KOPT-K1 (cell line): ENCODE measurements at regions not wholly inside any gene's neighbourhood (a gene's known extent, or its start where the extent isn't known, plus 50 kb on each side); places are given as distances from the start of the nearest gene placed in this dataset.

Experiments
- H3K27ac ChIP-seq: fragments of 200-600 bp; sonication (generic); 2 replicates; pipeline ENCODE4 v1.5.1; 2016; ENCODE audit warnings: antibody characterized with exemption, mild to moderate bottlenecking, low read depth, low read length; ENCODE audit not compliant: poor library complexity, severe bottlenecking
- H3K36me3 ChIP-seq: fragments of 200-600 bp; sonication (generic); 2 replicates; pipeline ENCODE4 v1.5.1; 2017; ENCODE audit warnings: antibody characterized with exemption, mild to moderate bottlenecking, low read length, moderate library complexity; ENCODE audit not compliant: insufficient read depth
- H3K9me3 ChIP-seq: fragments of 200-600 bp; sonication (generic); 2 replicates; pipeline ENCODE4 v1.5.1; 2017; ENCODE audit warnings: antibody characterized with exemption, low read length, mild to moderate bottlenecking; ENCODE audit not compliant: insufficient read depth, poor library complexity, severe bottlenecking

DNA sequence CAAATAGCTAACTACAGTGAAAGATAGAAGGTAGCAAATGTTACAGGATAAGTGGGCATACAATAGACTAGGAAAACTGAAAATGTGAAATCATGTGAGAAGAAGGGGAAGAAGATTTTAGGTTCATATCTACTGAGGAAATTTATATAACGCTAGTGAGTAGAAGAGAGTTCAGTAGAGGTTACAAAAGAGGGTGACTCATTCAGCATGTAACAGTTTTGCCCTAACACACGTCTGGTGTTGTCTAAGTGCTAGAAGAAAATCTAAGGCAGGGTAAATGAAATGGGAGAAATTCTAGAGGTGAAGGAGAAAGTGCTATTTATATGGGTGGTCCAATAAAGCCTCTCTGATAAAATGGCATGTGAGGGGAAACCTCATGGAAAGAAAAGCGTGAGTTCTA, 731.4 kb upstream of the POT1 start:
- H3K36me3 ChIP-seq: no peaks in the 10 kb centered on the region
- H3K9me3 ChIP-seq: no peaks in the 10 kb centered on the region
- no peak overlapping the region for H3K27ac ChIP-seq

DNA sequence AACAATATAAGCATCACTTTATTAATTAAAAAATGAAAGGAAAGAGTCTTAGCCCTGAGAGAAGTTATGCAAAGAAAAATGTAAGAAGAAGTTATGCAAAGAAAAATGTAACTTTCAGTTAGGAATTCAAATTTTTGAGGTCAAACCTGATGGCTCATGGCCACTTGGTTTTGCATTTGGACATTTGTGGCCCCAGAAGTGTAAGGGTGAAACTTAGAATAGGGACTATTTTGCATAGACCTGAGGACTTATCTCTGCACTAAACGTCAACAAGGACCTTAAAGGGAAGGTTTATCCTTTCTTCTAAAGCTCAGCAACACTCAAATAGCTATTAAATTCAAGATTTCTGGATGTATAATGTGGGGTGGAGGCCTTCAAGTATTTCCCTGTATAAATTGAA, 724.5 kb upstream of the POT1 start:
- no peaks in the 10 kb centered on the region for H3K9me3 ChIP-seq
- H3K27ac ChIP-seq: no peak overlapping the region
- H3K36me3 ChIP-seq: no peaks in the 10 kb centered on the region

DNA sequence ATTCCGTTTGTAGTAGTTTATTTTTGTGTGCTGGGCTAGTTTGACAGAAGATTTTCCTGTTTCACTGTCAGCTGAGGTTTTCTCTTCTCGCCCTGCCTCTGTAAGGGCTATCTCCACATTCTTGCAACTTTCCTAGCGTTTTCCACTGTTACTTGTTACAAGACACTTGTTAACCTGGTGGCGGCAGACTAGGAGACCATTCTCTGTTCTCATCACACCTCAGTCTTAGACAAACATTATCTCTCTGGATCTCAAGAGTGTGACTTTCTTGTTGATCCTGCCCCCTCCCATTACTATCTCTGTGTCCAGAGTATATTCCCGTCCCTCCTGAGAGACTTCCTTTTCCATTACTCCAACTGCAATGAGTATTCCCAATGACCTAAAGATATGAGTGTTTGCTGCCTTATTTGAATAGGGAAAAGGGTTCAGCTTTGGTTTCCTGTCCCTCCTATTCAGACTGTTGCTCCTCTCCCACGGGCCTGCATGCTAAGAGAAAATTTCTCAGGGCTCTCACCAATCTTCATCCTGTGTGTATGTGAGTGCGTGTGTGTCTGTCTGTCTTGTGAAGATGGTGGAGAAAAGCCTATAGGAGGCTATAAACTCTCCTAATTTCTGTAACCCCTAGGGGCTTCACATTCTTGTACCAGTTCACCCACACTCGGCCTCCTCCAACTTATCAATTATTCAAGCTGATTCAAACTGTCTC, 722.4 kb upstream of the POT1 start:
- no peak overlapping the region for H3K27ac ChIP-seq
- no peaks in the 10 kb centered on the region for H3K9me3 ChIP-seq
- H3K36me3 ChIP-seq: no peaks in the 10 kb centered on the region

DNA sequence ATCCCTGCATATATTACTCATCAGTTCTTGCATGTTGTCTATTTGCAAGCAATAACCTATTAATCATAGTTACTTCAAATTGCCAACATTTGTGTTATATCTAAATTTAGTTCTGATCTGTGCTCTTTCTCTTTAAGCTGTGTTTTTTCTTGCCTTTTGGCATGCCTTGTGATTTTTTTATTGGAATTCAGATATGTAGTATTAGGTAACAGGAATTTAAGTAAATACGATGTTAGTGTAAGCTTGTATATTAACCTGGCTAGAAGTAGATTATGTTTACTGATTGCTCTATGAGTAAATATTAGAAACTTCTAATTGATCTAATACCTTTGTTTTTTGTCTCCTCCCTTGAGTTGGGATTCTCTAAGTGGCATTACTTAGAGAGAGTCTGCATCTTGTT, 718.9 kb upstream of the POT1 start:
- Histone ChIP-seq H3K9me3 (no peaks in the 10 kb centered on the region), H3K27ac (no peak overlapping the region), H3K36me3 (no peaks in the 10 kb centered on the region)

DNA sequence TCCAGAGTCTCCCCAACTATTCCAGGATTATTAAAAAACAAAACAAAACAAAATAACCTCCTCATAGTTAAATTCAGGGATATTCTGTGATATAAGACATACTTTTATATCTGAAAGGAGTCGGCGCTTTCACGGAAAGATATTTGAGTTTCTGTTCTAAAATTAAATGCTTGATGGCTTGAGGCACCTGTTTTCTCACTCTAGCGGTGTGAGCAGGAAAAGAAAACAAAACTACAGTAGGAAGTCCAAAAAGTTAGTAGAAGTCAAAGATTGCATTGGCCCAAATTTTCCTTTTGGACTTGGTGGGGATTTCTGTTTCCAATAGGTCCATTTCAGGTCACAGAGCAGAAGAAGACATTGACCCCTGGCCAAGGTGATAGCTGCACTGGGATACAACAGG, 716.1 kb upstream of the POT1 start:
- no peak overlapping the region for H3K27ac ChIP-seq
- no peaks in the 10 kb centered on the region for H3K36me3 ChIP-seq
- H3K9me3 ChIP-seq: no peaks in the 10 kb centered on the region

DNA sequence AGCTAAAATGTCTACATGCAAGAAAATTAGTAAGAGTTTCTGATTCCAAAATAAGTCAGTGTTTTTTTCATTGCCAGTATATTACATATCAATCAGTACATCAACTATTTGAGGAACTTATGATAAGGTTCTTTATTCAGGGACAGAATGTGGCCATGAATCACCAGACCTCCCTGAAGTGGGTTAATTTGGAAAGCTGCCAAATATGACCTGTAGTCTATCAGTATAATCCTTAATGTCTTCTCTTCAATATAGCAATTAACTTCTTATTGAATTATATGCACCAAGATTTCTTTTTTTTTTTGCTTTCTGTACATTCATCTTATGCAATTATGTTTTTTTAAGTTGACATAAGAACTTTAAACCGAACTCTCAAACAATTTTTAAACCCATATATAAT, 714.5 kb upstream of the POT1 start:
- Histone ChIP-seq H3K36me3 (no peaks in the 10 kb centered on the region), H3K9me3 (no peaks in the 10 kb centered on the region), H3K27ac (no peak overlapping the region)

DNA sequence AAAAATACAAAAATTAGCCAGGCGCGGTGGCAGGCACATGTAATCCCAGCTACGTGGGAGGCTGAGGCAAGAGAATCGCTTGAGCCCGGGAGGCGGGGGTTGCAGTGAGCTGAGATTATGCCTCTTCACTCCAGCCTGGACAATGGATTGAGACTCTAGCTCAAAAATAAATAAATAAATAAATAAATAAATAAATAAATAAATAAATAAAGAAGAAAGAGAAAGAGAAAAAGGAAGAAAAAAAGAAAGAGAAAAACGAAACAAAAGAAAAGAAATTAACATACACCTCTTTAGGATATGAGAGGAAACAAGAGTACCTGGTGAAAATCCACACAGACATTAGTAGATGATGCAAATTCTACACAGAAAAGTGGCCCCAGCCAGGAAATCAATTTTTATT, 713.7 kb upstream of the POT1 start:
- Histone ChIP-seq H3K36me3 (no peaks in the 10 kb centered on the region), H3K9me3 (no peaks in the 10 kb centered on the region), H3K27ac (no peak overlapping the region)

DNA sequence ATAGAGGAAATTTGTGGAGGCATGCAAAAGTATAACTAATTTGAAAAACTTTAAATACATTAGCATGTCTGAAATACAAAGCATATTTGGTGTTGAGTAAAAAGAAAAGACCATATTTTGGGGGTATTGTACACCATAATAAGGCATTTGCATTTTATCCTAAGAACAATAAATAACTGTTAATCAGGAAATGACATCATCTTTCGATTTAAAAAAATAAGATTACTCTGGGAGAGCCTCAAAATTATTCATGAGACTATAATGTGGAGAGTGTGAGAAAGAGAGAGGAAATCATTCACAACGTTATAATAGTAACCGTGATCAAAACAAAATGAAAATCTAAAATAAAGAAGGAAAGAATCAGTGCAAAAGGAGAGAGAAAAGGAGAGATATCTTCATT, 712.3 kb upstream of the POT1 start:
- Histone ChIP-seq H3K27ac (no peak overlapping the region), H3K9me3 (no peaks in the 10 kb centered on the region), H3K36me3 (no peaks in the 10 kb centered on the region)

DNA sequence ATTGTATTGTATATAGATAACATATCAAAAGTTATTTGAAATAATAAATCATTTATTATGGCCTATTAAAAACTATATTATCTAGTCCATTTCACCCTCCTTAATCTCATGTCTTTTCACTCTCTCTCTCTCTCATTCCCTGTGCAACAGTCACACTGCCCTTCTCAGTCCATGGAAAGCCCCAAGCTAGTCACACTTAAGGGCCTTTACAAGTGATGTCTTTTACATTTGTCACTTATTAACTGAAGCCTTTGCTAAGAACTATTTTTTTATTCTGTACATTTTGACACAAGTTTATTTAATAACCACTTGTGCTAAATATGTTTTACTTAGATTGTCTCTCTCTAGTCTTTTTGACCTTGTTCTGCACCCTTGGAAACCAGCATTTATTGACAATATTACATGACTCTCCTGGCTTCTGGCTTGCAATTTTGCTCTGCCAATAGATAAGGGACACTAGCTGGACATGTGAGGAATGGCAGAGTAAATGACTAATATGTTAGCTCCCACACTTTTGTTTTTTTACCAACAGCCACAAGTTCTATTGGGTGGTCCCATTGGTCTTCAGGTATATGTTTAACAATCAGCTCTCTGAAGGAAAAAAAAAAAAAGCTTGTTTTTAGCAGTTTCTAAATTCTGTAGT, 706.8 kb upstream of the POT1 start:
- H3K9me3 ChIP-seq: no peaks in the 10 kb centered on the region
- H3K27ac ChIP-seq: no peak overlapping the region
- H3K36me3 ChIP-seq: no peaks in the 10 kb centered on the region

DNA sequence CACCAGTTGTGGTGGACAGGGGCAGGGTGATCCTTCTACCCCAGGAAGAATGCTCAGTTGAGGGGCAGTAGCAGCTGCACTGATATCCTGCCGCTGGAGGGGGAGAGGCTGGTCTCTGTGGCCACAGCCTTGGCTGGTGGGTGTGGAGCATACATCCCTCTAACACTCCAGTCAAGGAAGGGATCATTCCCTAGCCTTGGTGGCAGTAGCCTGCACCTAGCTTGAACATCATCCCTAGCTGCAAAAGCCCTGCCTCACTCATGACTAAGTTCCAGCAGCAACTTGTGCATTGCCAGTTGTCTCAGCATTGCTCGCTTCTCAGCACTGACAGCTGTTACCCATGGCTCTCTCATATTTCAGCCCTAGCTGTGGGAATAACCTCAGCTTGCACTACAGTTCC, 688.9 kb upstream of the POT1 start:
- Histone ChIP-seq H3K36me3 (no peaks in the 10 kb centered on the region), H3K27ac (no peak overlapping the region), H3K9me3 (no peaks in the 10 kb centered on the region)

DNA sequence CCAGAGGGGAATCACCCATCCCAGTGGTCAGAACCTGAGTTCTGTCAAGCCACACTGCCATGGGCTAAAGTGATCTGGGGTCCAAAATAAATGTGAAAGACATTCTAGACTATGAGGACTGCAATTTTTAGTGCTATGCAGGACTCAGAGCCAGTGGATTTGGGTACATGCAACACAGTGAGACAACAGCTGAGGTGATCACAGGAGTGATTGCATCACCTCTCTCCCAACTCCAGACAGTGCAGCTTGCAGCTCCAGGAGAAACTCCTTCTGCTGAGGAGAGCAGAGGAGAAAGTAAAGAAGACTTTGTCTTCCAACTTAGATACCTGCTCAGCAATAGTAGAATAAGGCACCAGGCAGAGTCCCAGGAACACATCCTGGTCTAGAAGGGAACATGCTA, 682.0 kb upstream of the POT1 start:
- no peak overlapping the region for H3K27ac ChIP-seq
- no peaks in the 10 kb centered on the region for H3K36me3 ChIP-seq
- no peaks in the 10 kb centered on the region for H3K9me3 ChIP-seq

DNA sequence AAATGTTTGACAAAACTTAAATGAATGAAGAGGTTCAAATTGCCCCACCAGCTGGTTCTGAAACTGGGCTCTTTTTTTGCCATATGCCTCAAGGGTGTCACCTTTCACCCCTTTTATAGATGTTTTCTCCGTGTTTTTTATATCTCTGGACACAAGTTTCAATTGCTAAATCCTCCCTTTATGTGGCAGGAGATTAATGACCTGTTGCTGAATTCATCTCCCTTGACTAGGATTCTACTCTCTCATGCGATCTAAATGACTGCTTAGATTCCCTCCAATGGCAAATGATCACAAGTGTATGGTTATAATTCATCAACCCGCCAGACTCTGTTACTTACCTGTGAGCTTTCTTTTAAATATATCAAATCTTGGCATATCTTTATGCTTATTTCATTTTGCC, 677.0 kb upstream of the POT1 start:
- no peak overlapping the region for H3K27ac ChIP-seq
- H3K9me3 ChIP-seq: no peaks in the 10 kb centered on the region

DNA sequence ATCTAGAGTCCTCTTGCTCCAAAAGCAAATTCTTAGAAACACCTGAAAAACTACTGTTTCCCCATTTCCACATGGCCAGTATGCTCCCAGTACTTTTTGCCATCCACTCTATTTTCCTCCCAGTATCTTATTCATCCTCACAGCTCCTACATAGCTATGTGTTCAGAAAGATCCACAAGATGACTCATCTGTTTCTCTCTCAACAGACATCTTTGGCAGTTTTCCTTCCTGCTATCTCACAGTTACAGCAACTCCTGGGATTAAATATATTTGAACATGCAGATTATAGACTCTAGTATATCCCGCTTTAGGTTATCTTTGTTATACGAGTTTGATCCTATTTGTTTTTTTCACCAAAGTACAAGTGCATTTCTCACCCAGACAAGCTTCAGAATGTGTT, 675.6 kb upstream of the POT1 start:
- Histone ChIP-seq H3K36me3 (no peaks in the 10 kb centered on the region), H3K9me3 (no peaks in the 10 kb centered on the region), H3K27ac (no peak overlapping the region)

More for the DNA sequence above, 677.0 kb upstream of the POT1 start:
- no peaks in the 10 kb centered on the region for H3K36me3 ChIP-seq

DNA sequence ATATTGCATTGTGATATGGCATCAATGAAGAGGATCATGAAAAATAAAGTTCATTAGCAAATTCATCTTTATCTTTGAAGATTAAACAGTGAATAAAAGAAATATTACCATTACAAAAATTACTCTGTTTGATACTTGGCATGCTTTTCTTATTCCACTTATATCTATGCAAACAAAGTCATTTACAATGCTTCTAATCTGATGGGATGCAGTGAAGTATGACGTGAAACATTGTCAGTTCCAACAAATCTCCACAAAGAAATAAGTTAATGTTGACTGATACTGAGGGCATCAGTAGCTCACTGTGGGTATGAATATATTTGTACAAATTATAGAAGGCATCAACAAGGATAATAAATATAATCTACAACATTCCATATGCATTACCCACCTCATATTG, 672.8 kb upstream of the POT1 start:
- Histone ChIP-seq H3K27ac (no peak overlapping the region), H3K9me3 (no peaks in the 10 kb centered on the region), H3K36me3 (no peaks in the 10 kb centered on the region)

DNA sequence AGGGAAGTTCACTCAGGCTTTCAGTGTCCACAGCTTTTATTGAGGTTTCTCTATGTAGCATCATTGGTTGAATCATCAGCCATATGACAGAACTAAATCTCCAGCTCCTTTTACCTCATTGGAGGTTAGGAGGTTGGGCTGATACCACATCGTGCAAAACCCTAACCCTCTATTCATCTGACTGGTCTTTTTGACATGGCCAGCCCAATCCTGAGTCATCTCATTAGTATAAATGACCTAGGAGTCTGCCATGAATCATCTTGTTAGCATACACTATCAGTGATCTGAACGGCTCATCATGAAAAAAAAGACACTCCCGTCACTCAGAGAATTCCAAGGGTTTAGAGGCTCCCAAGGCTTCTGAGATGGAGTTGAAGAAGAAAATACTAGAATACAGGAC, 669.8 kb upstream of the POT1 start:
- Histone ChIP-seq H3K27ac (no peak overlapping the region), H3K36me3 (no peaks in the 10 kb centered on the region), H3K9me3 (no peaks in the 10 kb centered on the region)

DNA sequence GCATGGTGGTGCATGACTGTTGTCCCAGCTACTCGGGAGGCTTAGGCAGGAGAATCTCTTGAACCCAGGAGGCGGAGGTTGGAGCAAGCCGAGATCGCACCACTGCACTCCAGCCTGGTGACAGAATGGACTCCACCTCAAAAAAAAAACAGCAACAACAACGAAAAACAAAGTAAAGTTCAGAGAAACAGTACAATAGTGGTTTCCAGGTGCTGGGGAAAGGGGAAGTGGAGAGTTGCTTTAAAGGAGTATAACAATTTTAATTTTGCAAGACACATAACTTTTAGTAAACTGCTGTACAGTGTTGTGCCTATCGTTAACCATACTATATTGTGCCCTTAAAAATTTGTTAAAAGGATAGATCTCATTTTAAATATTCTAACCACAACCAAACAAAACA, 662.7 kb upstream of the POT1 start:
- Histone ChIP-seq H3K9me3 (no peaks in the 10 kb centered on the region), H3K27ac (no peak overlapping the region), H3K36me3 (no peaks in the 10 kb centered on the region)
